ENCODE measurements at regions not wholly inside any gene's neighbourhood (a gene's known extent, or its start where the extent isn't known, plus 50 kb on each side); places are given as distances from the start of the nearest gene placed in this dataset.

DNA sequence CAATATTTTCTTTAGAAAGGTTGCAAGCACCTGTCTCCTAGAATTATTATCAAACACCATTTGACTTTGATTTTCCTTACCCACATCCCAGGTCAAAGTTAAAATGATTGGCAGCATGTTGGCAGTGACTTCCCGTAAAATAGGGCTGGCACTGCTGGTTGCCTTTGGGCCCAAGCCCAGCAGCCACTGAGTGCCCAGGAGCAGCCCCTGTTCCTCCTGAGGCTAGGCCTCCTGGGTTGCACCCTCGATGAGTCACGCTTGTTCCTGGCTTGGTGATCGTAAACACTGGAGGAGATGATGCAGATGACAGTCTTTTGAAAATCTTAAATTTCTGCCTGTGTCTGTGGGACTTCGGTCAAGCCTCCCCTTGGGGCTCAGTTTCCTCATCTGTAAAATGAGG lies 290.0 kb downstream of the TLE3 start:
- TF ChIP-seq POLR2A (IDR thresholded peaks at IDR 0.05) = no peak
- TF ChIP-seq CTCF (IDR thresholded peaks at IDR 0.05) = no peak

Data from vagina (tissue), 2 donors.